GM19023 (cell line): ENCODE measurements at regions not wholly inside any gene's neighbourhood (a gene's known extent, or its start where the extent isn't known, plus 50 kb on each side); places are given as distances from the start of the nearest gene placed in this dataset.
"Not testable (repeated sequence)": the region's sequence is repeated elsewhere in the genome, so short reads cannot be mapped to it uniquely, and the experiment has no call there.

Experiments used
- ATAC-seq: cut with Tn5 transposase; IDR thresholded peaks from one replicate; pipeline ENCODE4 v1.9.1; 2021; ENCODE audit warnings: mild to moderate bottlenecking, moderate library complexity; ENCODE audit not compliant: unreplicated experiment

GRCh38 chr5:53160895-53161294, 51.3 kb upstream of the MOCS2 start:
- no peak for ATAC-seq

- no peak for ATAC-seq
Measured at GRCh38 chr5:53161876-53162275, 52.3 kb upstream of the MOCS2 start.

GRCh38 chr5:53164478-53165165, 55.1 kb upstream of the MOCS2 start:
- ATAC-seq, result no peak

GRCh38 chr5:53165431-53166182, 56.0 kb upstream of the MOCS2 start:
- no peak for ATAC-seq

- no peak for ATAC-seq
Measured at GRCh38 chr5:53166183-53166495, 56.6 kb upstream of the MOCS2 start.

- ATAC-seq, result no peak
Measured at GRCh38 chr5:53167836-53168235, 58.3 kb upstream of the MOCS2 start.

- ATAC-seq, result no peak
Measured at GRCh38 chr5:53169933-53170332, 60.4 kb upstream of the MOCS2 start.

- ATAC-seq, result no peak
Measured at GRCh38 chr5:53170746-53171349, 61.3 kb upstream of the MOCS2 start.

GRCh38 chr5:53172073-53172472, 62.5 kb upstream of the MOCS2 start:
- ATAC-seq, result not testable (repeated sequence)

- no peak for ATAC-seq
Measured at GRCh38 chr5:53172630-53173029, 63.1 kb upstream of the MOCS2 start.

GRCh38 chr5:53173083-53173482, 63.5 kb upstream of the MOCS2 start:
- ATAC-seq, result no peak

GRCh38 chr5:53178830-53179229, 69.3 kb upstream of the MOCS2 start:
- ATAC-seq, result no peak

- ATAC-seq, result no peak
Measured at GRCh38 chr5:53179691-53180090, 70.1 kb upstream of the MOCS2 start.

- no peak for ATAC-seq
Measured at GRCh38 chr5:53180538-53180937, 71.0 kb upstream of the MOCS2 start.

GRCh38 chr5:53180991-53181390, 71.4 kb upstream of the MOCS2 start:
- ATAC-seq, result no peak

GRCh38 chr5:53183880-53184279, 74.3 kb upstream of the MOCS2 start:
- ATAC-seq, result no peak

GRCh38 chr5:53191548-53192165, 82.1 kb upstream of the MOCS2 start:
- ATAC-seq, result no peak

- no peak for ATAC-seq
Measured at GRCh38 chr5:53194086-53194485, 84.5 kb upstream of the MOCS2 start.

- ATAC-seq, result no peak
Measured at GRCh38 chr5:53199882-53200281, 90.3 kb upstream of the MOCS2 start.

GRCh38 chr5:53200306-53200705, 90.7 kb upstream of the MOCS2 start:
- ATAC-seq, result no peak

GRCh38 chr5:53201746-53202145, 92.2 kb upstream of the MOCS2 start:
- ATAC-seq, result no peak

GRCh38 chr5:53206562-53206961, 97.0 kb upstream of the MOCS2 start:
- no peak for ATAC-seq
